Gastroesophageal sphincter (tissue), 4 donors: ENCODE measurements at regions not wholly inside any gene's neighbourhood (a gene's known extent, or its start where the extent isn't known, plus 50 kb on each side); places are given as distances from the start of the nearest gene placed in this dataset.

Source experiments
- ATAC-seq: fragments of 150-250 bp; one replicate; pipeline ENCODE4 v1.9.1; 2016; ENCODE audit warnings: mild to moderate bottlenecking, moderate library complexity
- H3K27ac ChIP-seq, 4 donors: fragments of 200-600 bp; sonication (generic) in 3 of 4; 1 replicate in 3 of 4; 2 replicates in 1 of 4; pipeline ENCODE4 v1.5.1; 2016 to 2019
- H3K27me3 ChIP-seq: fragments of 200-600 bp; sonication (generic); one replicate; pipeline ENCODE4 v1.5.1; 2019
- H3K36me3 ChIP-seq, 2 donors: fragments of 200-600 bp; sonication (generic); one replicate each; pipeline ENCODE4 v1.5.1; 2019; ENCODE audit warnings: control low read depth in 1 of 2
- H3K4me1 ChIP-seq, 3 donors: fragments of 200-600 bp; sonication (generic); 1 replicate in 2 of 3; 2 replicates in 1 of 3; pipeline ENCODE4 v1.5.1; 2016 to 2019; ENCODE audit warnings: control low read depth in 2 of 3
- H3K4me3 ChIP-seq, 2 donors: fragments of 200-600 bp; sonication (generic); one replicate each; pipeline ENCODE4 v1.5.1; 2019; ENCODE audit warnings: mild to moderate bottlenecking in 1 of 2, moderate library complexity in 1 of 2
- H3K9me3 ChIP-seq, 3 donors: fragments of 200-600 bp; sonication (generic); one replicate each; pipeline ENCODE4 v1.5.1; 2017 to 2019; ENCODE audit warnings: control low read depth in 2 of 3
- CTCF ChIP-seq, 4 experiments: fragments of 200-600 bp in 2 of 4; fragments of 450-650 bp in 2 of 4; sonication (generic) in 1 of 4; IDR thresholded peaks; one replicate each; pipeline ENCODE4 v1.5.1; 2017 to 2019; ENCODE audit warnings: antibody characterized with exemption in 4 of 4, mild to moderate bottlenecking in 2 of 4, moderate library complexity in 2 of 4
- EP300 ChIP-seq: sonication (generic); formaldehyde crosslinking; IDR thresholded peaks from one replicate; pipeline ENCODE4 v1.6.1; 2017; ENCODE audit warnings: antibody characterized with exemption, mild to moderate bottlenecking
- POLR2A ChIP-seq, 2 donors: fragments of 450-650 bp; IDR thresholded peaks; one replicate each; pipeline ENCODE4 v1.6.1; 2017; ENCODE audit warnings: antibody characterized with exemption in 2 of 2, mild to moderate bottlenecking in 2 of 2, moderate library complexity in 1 of 2
- POLR2AphosphoS5 ChIP-seq: sonication (generic); formaldehyde crosslinking; IDR thresholded peaks from one replicate; pipeline ENCODE4 v1.6.1; 2017; ENCODE audit warnings: antibody characterized with exemption
- WGBS, 2 donors: methylation state at CpG; one replicate each; pipeline ENCODE4 v1.1.5; 2018; ENCODE audit warnings: low coverage in 1 of 2; 5-methylcytosine and 5-hydroxymethylcytosine counted together

GRCh38 chr6:1551249-1551648 lies 58.5 kb upstream of the FOXC1 start:
- no peak overlapping the region for H3K27ac ChIP-seq
- no peak overlapping the region for H3K4me3 ChIP-seq
- WGBS, 2 donors: 92 to 100% methylated on average over 1 to 2 of the region's 2 CpGs
- H3K4me1 ChIP-seq: peaks cover 0 to 15% (median 0%) of the 10 kb centered on the region in 3 donors
- H3K27me3 ChIP-seq: no peaks in the 10 kb centered on the region
- no peaks in the 10 kb centered on the region for H3K9me3 ChIP-seq
- TF ChIP-seq POLR2A (IDR thresholded peaks at IDR 0.05) (no peak), POLR2AphosphoS5 (no peak), EP300 (no peak), CTCF (IDR thresholded peaks at IDR 0.05) (no peak)
- peaks cover 0 to 18% of the 10 kb centered on the region in 2 donors for H3K36me3 ChIP-seq
- ATAC-seq: no peak

GRCh38 chr6:1552296-1552761 lies 57.4 kb upstream of the FOXC1 start:
- ATAC-seq: no peak
- H3K27ac ChIP-seq: no peak overlapping the region
- H3K9me3 ChIP-seq: no peaks in the 10 kb centered on the region
- TF ChIP-seq POLR2AphosphoS5 (no peak), CTCF (IDR thresholded peaks at IDR 0.05) (no peak), EP300 (no peak)
- H3K36me3 ChIP-seq: peaks cover 0 to 17% of the 10 kb centered on the region in 2 donors
- H3K27me3 ChIP-seq: no peaks in the 10 kb centered on the region
- peaks cover 0 to 15% (median 0%) of the 10 kb centered on the region in 3 donors for H3K4me1 ChIP-seq
- 84 to 94% methylated on average over 3 of the region's 4 CpGs for WGBS, 2 donors
- no peak overlapping the region for H3K4me3 ChIP-seq

GRCh38 chr6:1553562-1554083 lies 56.1 kb upstream of the FOXC1 start:
- no peaks in the 10 kb centered on the region for H3K27me3 ChIP-seq
- TF ChIP-seq CTCF (IDR thresholded peaks at IDR 0.05) (no peak), POLR2A (IDR thresholded peaks at IDR 0.05) (no peak), EP300 (no peak), POLR2AphosphoS5 (no peak)
- peaks cover 0 to 15% (median 0%) of the 10 kb centered on the region in 3 donors for H3K4me1 ChIP-seq
- no peaks in the 10 kb centered on the region for H3K9me3 ChIP-seq
- ATAC-seq: no peak
- H3K27ac ChIP-seq: no peak overlapping the region
- no peak overlapping the region for H3K4me3 ChIP-seq
- H3K36me3 ChIP-seq: peaks cover 0 to 4% of the 10 kb centered on the region in 2 donors
- WGBS, 2 donors: 90 to 91% methylated on average over 8 to 9 of the region's 9 CpGs

- peak overlapping the region in 2 of 4 donors; percentile 69 to 77 for H3K27ac ChIP-seq
- ATAC-seq: no peak
- WGBS, 2 donors: 67 to 87% methylated on average over 1 to 3 of the region's 8 CpGs
- peaks cover 0 to 15% (median 0%) of the 10 kb centered on the region in 3 donors for H3K4me1 ChIP-seq
- no peaks in the 10 kb centered on the region for H3K9me3 ChIP-seq
- H3K4me3 ChIP-seq: peak overlapping the region in 1 of 2 donors; percentile 60
- no peaks in the 10 kb centered on the region for H3K27me3 ChIP-seq
- no peaks in the 10 kb centered on the region for H3K36me3 ChIP-seq
- TF ChIP-seq POLR2A (IDR thresholded peaks at IDR 0.05) (no peak), POLR2AphosphoS5 (no peak), CTCF (IDR thresholded peaks at IDR 0.05) (no peak), EP300 (no peak)
Observed at GRCh38 chr6:1554141-1554475, 55.6 kb upstream of the FOXC1 start.

- H3K4me3 ChIP-seq: peak overlapping the region; percentile 60 to 63
- H3K27me3 ChIP-seq: no peaks in the 10 kb centered on the region
- H3K9me3 ChIP-seq: no peaks in the 10 kb centered on the region
- 25 to 60% methylated on average over 7 to 20 of the region's 46 CpGs for WGBS, 2 donors
- ATAC-seq: peak; percentile 89
- no peaks in the 10 kb centered on the region for H3K36me3 ChIP-seq
- peak; percentile 73 to 96 (median 78) for TF ChIP-seq CTCF (IDR thresholded peaks at IDR 0.05)
- peak in 1 of 2 donors; percentile 30 for TF ChIP-seq POLR2A (IDR thresholded peaks at IDR 0.05)
- TF ChIP-seq EP300: no peak
- no peak for TF ChIP-seq POLR2AphosphoS5
- peaks cover 0 to 15% (median 0%) of the 10 kb centered on the region in 3 donors for H3K4me1 ChIP-seq
- peak overlapping the region in 3 of 4 donors; percentile 57 to 77 (median 69) for H3K27ac ChIP-seq
Observed at GRCh38 chr6:1554476-1555310, 55.0 kb upstream of the FOXC1 start.
